Calu3 (cell line): ENCODE measurements at regions not wholly inside any gene's neighbourhood (a gene's known extent, or its start where the extent isn't known, plus 50 kb on each side); places are given as distances from the start of the nearest gene placed in this dataset.

Source experiments
- BruUV-seq: library from RNA; stranded (reverse); fragments of 400-500 nt; replicated peaks from 2 replicates; lab custom pipeline; 2021; lab: Mats Ljungman, UMichigan
- CTCF ChIA-PET: fragments of 300-600 bp; sonication (Branson Sonifier 250); formaldehyde crosslinking; loops from one replicate; lab custom pipeline; 2022; ENCODE audit warnings: antibody characterized with exemption; lab: Charles Lee
- DNase-seq: peaks from one replicate; pipeline ENCODE4 v3.0.0; 2022
- H3K27ac Mint-ChIP-seq: one replicate; pipeline ENCODE4 v1.8.0; 2022; ENCODE audit warnings: mixed read lengths; ENCODE audit not compliant: unreplicated experiment
- H3K27me3 Mint-ChIP-seq: one replicate; pipeline ENCODE4 v1.8.0; 2022; ENCODE audit warnings: mixed read lengths; ENCODE audit not compliant: unreplicated experiment
- H3K36me3 Mint-ChIP-seq: one replicate; pipeline ENCODE4 v1.8.0; 2022; ENCODE audit warnings: mild to moderate bottlenecking, moderate library complexity, mixed read lengths; ENCODE audit not compliant: insufficient read depth, unreplicated experiment
- H3K4me1 Mint-ChIP-seq: one replicate; pipeline ENCODE4 v1.8.0; 2022; ENCODE audit warnings: mild to moderate bottlenecking, low read depth, mixed read lengths; ENCODE audit not compliant: unreplicated experiment
- H3K4me3 Mint-ChIP-seq: one replicate; pipeline ENCODE4 v1.8.0; 2022; ENCODE audit warnings: mild to moderate bottlenecking, low read depth, moderate library complexity, mixed read lengths; ENCODE audit not compliant: unreplicated experiment
- H3K9me3 Mint-ChIP-seq: one replicate; pipeline ENCODE4 v1.8.0; 2022; ENCODE audit warnings: low read depth, mixed read lengths; ENCODE audit not compliant: unreplicated experiment
- intact Hi-C: fragments of 100-400 bp; cut with micrococcal nuclease; formaldehyde crosslinking; loops from one replicate; pipeline ENCODE4 v1.10.0; 2022; ENCODE audit not compliant: unreplicated experiment
- TF ChIP-seq, protein P1 (sequence below): fragments of 200-600 bp; IDR thresholded peaks from one replicate; pipeline ENCODE4 v1.8.0; 2022; ENCODE audit warnings: antibody characterized with exemption; ENCODE audit not compliant: unreplicated experiment

GRCh38 chr3:8197384-8197783 is 304.2 kb upstream of the LMCD1 start:
- Mint-ChIP-seq H3K9me3 (peaks cover 5% of the 10 kb centered on the region), H3K36me3 (no peaks in the 10 kb centered on the region), H3K4me1 (no peaks in the 10 kb centered on the region), H3K4me3 (no peak overlapping the region), H3K27me3 (no peaks in the 10 kb centered on the region), H3K27ac (no peak overlapping the region)
- TF ChIP-seq, protein P1, sequence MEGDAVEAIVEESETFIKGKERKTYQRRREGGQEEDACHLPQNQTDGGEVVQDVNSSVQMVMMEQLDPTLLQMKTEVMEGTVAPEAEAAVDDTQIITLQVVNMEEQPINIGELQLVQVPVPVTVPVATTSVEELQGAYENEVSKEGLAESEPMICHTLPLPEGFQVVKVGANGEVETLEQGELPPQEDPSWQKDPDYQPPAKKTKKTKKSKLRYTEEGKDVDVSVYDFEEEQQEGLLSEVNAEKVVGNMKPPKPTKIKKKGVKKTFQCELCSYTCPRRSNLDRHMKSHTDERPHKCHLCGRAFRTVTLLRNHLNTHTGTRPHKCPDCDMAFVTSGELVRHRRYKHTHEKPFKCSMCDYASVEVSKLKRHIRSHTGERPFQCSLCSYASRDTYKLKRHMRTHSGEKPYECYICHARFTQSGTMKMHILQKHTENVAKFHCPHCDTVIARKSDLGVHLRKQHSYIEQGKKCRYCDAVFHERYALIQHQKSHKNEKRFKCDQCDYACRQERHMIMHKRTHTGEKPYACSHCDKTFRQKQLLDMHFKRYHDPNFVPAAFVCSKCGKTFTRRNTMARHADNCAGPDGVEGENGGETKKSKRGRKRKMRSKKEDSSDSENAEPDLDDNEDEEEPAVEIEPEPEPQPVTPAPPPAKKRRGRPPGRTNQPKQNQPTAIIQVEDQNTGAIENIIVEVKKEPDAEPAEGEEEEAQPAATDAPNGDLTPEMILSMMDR, result no peak
- DNase-seq, result no peak
- intact Hi-C loops, result no loop called here
- no TSS peak for BruUV-seq
- CTCF ChIA-PET, result no interaction called here

DNA sequence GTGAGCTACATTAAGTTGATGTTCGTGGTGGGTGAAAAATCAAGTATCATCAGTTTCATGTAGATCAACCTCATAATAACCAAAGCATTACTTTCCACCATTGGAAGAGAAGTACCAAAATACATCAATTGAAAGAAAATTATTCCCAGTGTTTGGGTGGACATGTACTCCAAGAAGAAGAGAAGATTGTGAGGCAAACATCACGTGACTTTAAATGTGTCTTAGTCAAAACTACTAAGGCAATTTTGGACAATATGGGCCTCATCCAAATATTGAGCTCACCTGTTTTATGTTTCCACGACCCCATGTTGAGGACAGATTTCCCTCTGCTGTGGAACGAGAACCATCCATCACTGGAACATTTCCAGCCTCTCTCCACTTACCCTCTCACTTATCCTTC is 303.0 kb upstream of the LMCD1 start:
- Mint-ChIP-seq H3K9me3 (peaks cover 5% of the 10 kb centered on the region), H3K36me3 (no peaks in the 10 kb centered on the region)
- CTCF ChIA-PET, result no interaction called here

GRCh38 chr3:8200996-8201395 is 300.6 kb upstream of the LMCD1 start:
- no peak for DNase-seq
- CTCF ChIA-PET, result no interaction called here
- intact Hi-C loops, result no loop called here
- no TSS peak for BruUV-seq
- no peak overlapping the region for H3K4me3 Mint-ChIP-seq
- no peaks in the 10 kb centered on the region for H3K27me3 Mint-ChIP-seq
- no peaks in the 10 kb centered on the region for H3K36me3 Mint-ChIP-seq
- H3K9me3 Mint-ChIP-seq, result peaks cover 2% of the 10 kb centered on the region
- TF ChIP-seq, protein P1, result no peak
- H3K27ac Mint-ChIP-seq, result no peak overlapping the region
- no peaks in the 10 kb centered on the region for H3K4me1 Mint-ChIP-seq

More for the DNA sequence above, 303.0 kb upstream of the LMCD1 start:
- intact Hi-C loops, result no loop called here
- TF ChIP-seq, protein P1, result no peak
- Mint-ChIP-seq H3K27ac (no peak overlapping the region), H3K4me3 (no peak overlapping the region), H3K27me3 (no peaks in the 10 kb centered on the region), H3K4me1 (no peaks in the 10 kb centered on the region)
- no peak for DNase-seq
- BruUV-seq, result no TSS peak

- TF ChIP-seq, protein P1, result no peak
- CTCF ChIA-PET, result no interaction called here
- Mint-ChIP-seq H3K4me3 (no peak overlapping the region), H3K4me1 (no peaks in the 10 kb centered on the region), H3K36me3 (no peaks in the 10 kb centered on the region), H3K27ac (no peak overlapping the region), H3K27me3 (no peaks in the 10 kb centered on the region), H3K9me3 (peaks cover 2% of the 10 kb centered on the region)
- no peak for DNase-seq
- intact Hi-C loops, result no loop called here
- no TSS peak for BruUV-seq
Measured at GRCh38 chr3:8201886-8202285, 299.7 kb upstream of the LMCD1 start.
